WTC11 (cell line): ENCODE measurements at regions not wholly inside any gene's neighbourhood (a gene's known extent, or its start where the extent isn't known, plus 50 kb on each side); places are given as distances from the start of the nearest gene placed in this dataset.

ENCODE experiments used
- CTCF ChIP-seq: fragments of 200-600 bp; IDR thresholded peaks from 2 replicates; pipeline ENCODE4 v1.8.0; 2022; ENCODE audit warnings: antibody characterized with exemption
- NR3C1 ChIP-seq: sonication (generic); formaldehyde crosslinking; conservative IDR thresholded peaks from 2 replicates; pipeline ENCODE4 v1.8.1; 2023; ENCODE audit warnings: low read depth, mild to moderate bottlenecking, missing genetic modification reagents
- USF2 ChIP-seq: sonication (generic); formaldehyde crosslinking; IDR thresholded peaks from 2 replicates; pipeline ENCODE4 v1.8.1; 2023; ENCODE audit warnings: mild to moderate bottlenecking, missing genetic modification reagents, moderate library complexity
- TF ChIP-seq, protein P1 (sequence below): sonication (generic); formaldehyde crosslinking; IDR thresholded peaks from 2 replicates; pipeline ENCODE4 v1.8.1; 2023; ENCODE audit warnings: mild to moderate bottlenecking, missing genetic modification reagents, moderate library complexity

DNA sequence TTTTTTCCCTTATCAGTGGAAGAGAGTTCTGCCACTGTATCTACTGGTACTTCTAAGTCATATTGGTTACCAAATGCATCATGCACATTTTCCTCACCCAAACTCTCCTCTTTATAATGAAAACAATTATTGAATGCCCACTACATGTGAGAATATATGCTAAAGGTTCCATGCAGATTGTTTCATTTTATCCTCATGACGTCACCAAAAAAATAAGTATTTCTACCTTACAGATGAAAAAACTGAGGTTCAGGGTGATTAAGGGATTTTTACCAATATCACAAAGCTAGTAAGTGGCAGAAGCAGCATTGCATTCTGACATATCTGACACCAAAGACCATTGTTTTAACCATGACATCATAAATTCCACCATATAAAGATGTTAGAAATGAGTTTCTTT is 51.9 kb upstream of the ZEB2 start:
- TF ChIP-seq CTCF (no peak), NR3C1 (CRISPR knock-in tag) (no peak), USF2 (CRISPR knock-in tag) (no peak)
- TF ChIP-seq, protein P1, sequence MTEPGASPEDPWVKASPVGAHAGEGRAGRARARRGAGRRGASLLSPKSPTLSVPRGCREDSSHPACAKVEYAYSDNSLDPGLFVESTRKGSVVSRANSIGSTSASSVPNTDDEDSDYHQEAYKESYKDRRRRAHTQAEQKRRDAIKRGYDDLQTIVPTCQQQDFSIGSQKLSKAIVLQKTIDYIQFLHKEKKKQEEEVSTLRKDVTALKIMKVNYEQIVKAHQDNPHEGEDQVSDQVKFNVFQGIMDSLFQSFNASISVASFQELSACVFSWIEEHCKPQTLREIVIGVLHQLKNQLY (CRISPR knock-in tag): no peak
